GM18907 (cell line): ENCODE measurements at regions not wholly inside any gene's neighbourhood (a gene's known extent, or its start where the extent isn't known, plus 50 kb on each side); places are given as distances from the start of the nearest gene placed in this dataset.

ENCODE experiments used
- ATAC-seq: cut with Tn5 transposase; IDR thresholded peaks from one replicate; pipeline ENCODE4 v1.9.1; 2021; ENCODE audit warnings: mild to moderate bottlenecking, moderate library complexity; ENCODE audit not compliant: unreplicated experiment

GRCh38 chr2:144163592-144163991 is 356.3 kb downstream of the ZEB2 start:
- no peak for ATAC-seq

DNA sequence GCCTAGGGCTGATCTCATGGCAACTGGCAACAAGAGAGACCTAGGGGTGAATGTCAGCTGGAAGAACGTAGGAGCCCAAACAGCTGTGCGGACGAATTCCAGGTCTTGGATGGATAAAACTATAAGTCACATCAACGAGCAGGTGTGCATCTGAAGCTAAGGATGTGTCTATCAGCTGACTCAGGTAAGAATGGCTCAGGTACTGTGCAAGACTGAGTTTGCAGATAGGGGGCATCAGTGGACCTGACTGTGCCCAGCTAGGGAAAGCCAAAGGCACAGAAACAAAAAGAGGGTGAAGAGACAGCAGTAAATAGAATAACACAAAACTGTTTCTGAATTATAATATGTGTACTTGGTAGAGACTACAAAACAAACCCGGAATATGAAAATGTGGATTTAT is 357.3 kb downstream of the ZEB2 start:
- ATAC-seq = peak; percentile 70

- ATAC-seq = no peak
Measured at GRCh38 chr2:144161061-144161460, 358.9 kb downstream of the ZEB2 start.

GRCh38 chr2:144159240-144159639 is 360.7 kb downstream of the ZEB2 start:
- no peak for ATAC-seq

DNA sequence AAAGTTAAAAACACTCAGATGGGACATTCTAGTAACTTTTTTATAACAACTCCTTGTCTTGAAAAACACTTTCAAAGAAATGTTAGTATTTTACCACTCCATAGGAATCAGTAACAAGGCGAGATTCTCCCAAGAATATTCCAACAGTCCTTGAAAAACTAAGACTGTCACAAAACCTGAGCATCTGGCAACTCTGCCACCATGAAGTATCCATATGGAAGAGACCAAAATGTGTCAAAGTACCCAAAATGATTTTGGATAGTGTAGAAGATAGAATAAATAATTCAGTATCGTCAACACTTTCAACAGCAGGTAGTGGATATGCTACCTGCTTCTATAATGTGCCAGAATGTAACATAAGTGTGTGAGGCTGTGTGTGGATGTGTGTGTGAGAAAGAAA is 361.8 kb downstream of the ZEB2 start:
- ATAC-seq = no peak

- ATAC-seq = no peak
Measured at GRCh38 chr2:144156736-144157640, 362.9 kb downstream of the ZEB2 start.

- no peak for ATAC-seq
Measured at GRCh38 chr2:144154205-144154604, 365.7 kb downstream of the ZEB2 start.

DNA sequence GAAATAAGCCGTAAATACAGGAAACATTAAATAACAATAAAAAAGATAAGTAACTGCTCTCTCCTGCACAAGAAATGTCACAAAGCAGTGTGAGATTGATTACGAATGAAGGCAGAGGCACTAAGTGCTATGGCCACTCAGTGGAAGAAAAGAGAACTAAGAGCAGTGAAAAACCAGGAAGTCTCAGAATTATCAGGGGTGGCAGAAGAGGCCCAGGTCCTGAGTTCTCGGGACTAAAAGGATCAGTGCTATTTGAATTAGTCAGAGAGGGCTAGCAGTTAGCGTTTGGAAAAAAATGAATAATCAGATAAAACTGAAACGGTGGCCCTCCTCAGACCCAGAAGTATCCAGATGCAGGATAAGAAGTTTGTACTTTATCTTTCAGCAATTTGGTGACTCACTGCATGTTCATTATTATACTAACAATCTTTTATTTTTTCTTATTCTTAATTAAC is 367.1 kb downstream of the ZEB2 start:
- peak; percentile 78 for ATAC-seq

- ATAC-seq = no peak
Measured at GRCh38 chr2:144151851-144152250, 368.1 kb downstream of the ZEB2 start.

GRCh38 chr2:144151405-144151804 is 368.5 kb downstream of the ZEB2 start:
- no peak for ATAC-seq

DNA sequence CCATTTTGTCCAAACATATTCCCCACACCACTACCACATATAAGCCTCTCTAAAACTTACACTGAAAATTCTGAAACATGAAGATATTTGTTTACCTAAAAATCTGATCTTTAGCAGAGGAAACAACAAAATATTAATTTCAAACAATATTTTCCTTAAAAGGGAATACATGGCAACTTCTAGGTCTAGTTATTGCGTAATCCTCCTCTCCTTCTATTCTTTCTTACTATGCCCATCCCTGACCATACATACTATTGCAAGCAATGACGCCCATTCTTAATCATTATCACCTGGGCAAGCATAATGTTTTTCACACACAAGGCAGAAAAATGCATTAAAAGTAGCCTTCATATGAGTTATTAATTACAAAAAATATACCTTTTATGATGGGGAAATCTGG is 372.6 kb downstream of the ZEB2 start:
- ATAC-seq = no peak

DNA sequence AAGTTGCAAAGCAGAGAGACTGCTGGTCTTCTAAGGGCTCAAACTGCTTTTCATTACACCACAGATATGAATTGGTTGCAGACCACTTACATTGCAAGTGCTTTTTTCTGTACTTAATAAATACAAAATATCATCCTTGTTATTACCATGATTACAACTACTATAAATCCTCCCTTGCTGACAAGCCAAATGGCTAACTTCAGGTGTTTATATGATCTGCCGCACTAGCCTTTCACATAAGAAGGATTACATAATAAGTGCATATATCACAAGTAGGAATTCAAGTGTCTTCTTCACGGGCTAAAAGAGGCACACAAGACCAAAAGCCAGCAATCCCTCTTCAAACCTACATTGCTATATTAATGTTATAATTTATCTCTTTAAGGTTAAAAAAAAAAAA is 373.0 kb downstream of the ZEB2 start:
- ATAC-seq = no peak

DNA sequence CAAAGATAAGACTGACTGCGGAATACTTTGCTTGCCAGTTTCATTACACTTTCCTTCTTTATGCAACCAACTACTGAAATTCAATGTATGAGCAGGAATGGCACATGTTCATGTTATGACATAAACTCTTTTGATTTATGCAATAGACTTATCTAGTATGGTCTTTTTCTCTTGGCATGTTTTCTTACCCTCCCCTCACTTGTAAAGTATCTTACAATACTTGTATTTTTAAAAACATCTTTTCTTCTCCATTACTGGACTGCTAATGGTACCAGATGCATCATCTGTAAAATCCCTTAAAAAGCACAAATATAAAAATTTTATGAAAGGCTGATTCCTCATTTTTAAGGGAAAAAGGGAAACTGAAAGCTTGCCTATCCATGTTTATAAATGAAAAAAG is 373.8 kb downstream of the ZEB2 start:
- ATAC-seq = no peak

DNA sequence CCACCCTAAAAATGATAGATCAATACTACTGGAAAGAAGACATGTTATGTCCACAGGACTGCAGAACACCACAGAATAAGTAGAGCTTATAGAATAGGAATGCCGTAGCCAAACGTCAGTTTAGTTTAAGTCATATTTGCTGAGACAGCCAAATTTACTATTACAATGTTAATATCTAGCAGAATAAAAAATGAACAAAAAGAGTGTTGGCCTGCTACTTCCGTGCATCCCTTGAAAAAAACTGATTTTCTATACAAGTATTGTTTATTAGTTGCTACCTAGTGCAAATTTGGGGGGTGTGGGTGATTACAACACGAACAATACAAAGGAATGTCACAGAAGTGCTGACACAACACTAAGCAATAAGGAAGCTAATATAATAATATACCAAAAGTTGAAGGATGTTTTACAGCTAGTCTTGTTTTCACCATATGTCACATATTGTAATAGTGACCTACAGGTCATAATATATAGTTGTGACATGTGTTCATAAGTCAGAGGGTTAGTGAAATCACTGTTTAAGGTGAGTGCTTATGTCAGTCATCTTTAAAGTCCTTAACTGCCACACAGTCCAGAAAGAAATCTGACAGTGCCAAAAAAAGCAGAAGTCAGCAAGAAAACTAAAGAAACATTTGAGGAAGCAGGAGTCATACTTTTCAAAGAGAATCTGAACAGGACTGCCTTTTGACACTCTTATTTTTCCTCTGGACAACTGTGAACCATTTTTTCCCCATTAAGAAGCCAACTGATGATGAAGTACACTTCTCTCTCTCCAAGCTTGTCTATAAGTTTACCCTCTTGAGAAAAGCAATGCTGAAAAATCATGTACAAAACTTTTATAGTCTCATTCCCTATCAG is 376.4 kb downstream of the ZEB2 start:
- no peak for ATAC-seq

DNA sequence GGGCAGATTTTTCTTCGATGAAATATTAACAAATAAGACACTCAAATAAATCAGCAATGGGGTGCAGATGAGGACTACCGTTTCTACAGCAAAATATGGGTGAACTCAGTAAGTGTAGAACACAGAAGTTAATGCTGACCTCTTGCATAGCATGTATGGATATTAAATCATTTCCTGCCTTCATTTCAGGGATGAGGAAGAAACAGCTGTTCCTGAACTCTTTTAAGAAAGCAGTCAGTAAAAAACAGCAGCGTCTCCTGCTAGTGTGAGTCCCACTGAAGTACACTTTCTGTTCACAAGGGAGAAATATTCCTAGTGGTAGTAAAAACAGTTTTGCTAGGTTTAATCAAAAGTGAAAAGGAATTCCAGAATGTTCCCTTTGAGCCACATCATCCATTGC is 379.0 kb downstream of the ZEB2 start:
- ATAC-seq = no peak

DNA sequence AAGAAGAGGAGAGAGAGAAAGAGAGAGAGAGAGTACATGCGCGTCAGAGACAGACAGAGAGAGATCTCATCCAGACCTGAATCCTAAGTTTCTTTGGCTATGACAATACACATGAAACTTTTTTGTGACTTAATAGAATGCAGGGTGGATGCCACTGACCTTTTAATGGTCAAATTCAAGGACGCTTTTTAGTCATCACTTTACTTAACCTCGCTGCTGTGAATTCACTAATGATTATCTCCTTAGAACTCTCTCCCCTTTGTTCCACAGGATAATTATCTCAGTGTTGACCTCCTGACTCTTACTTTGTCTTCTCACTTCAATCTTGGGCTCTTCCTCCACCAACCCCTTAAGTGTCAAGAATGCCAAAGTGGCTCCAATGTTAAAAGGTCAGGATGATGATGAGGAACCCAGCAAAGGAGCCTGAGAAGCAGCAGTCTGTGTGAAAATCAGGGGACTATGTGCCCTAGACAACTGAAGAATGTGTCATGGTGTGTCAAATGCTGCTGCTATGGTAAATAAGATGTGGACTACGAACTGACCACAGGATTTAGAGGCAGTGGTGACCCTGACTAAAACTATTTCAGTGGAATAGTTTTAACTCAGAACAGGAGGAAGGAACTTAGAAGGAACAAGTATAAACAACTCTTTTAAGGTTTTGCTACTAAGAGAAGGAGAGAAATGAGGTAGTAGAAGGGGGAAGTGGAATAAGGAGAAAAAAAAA is 382.1 kb downstream of the ZEB2 start:
- ATAC-seq = no peak

DNA sequence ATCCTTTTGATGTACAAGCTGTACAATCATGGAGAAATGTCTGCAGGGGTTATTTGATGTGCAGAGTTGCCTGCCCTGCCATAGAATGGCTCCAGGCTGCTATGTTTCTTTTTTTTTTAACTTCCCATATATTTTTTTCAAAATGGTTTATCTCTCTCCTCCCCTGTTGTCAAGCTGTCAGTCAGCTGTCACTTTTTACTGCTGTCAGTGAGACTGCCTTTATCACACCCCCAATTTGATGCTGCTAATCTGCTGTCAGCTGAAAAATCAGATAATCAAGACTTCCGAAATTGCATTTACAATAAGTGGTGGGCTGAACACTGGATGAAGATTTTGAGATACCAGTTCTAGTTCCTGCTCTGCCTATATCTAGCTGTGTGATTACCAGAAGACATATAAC is 382.6 kb downstream of the ZEB2 start:
- ATAC-seq = no peak

DNA sequence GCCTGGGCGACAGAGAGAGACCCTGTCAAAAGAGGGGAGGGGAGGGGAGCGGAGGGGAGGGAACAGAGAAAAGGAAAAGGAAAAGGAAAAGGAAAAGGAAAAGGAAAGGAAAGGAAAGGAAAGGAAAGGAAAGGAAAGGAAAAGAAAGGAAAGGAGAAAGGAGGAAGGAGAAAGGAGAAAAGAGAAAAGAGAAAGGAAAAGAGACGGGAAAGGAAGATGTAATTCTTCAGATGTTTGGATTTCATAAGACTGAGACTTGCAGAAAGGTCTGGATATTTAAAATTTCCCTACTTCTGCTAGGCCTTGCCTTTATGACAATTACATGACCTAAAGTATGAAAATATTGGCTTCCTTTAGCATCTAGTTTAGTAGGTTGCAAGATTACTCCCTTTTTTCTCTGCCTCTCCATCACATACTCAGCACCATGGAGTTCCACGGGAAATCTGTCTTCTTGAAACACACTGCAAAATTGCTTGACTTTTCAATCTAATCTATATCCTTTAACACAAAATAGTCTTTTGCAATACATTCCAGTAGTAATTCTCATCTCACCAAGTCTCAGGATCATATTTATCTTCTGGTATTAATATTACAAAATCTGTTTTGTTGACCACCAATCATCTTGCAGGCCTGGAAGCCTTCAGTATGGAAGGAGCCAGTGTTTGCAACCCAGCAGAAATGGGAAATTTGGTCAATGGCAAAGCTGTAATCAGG is 383.5 kb downstream of the ZEB2 start:
- no peak for ATAC-seq

DNA sequence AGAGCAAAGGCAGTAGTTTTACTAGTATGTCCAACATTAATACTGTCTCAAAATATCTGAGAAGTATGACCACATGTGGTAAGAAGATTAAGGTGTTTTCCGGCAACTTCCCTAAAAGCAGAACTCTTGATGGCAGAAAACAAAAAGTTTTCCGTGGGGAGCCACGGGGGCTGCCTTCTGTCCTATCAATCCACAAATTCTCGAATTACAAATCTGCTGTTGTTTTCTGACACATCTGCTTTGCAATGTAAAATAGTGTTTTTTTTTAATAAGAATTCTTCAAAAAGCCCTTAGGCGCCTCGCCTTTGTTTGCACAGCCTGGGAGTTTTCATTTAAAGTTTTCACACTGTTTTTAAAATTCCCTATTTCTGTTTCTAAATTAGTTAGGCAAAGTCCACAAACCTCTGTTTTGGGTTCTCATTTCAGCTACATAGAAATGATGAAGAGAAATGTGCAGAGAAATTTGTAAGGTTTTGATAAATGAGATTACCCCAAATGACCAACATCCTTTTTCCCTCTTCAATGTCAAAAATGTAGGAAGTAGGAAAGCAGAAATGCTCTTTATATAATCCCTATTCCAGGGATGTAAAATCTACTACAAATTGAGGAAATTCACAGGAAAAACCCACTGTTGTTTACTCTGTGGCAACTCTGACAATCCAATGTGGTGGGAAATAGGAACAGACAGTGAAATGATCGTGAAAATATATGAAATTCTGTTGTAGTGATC is 385.8 kb downstream of the ZEB2 start:
- no peak for ATAC-seq

DNA sequence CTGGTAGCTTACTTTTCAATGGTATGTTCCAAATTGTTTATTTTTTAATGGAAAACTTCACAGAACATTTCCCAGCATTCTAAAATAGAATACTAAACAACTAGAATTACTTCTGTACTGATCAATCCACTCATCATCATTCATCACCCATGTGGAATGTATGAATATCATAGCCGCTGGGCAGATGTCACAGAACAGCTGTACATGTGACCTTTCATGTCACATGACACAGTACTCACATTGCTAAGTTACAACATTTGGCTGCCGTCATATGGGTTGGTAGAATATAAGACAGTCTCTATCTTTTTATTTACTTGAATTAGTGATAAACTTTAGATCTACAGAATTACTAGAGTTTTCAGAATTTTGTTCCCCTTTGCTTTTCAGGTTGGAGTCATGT is 387.6 kb downstream of the ZEB2 start:
- ATAC-seq = no peak
